Endothelial cell of umbilical vein (primary cell): ENCODE measurements at regions not wholly inside any gene's neighbourhood (a gene's known extent, or its start where the extent isn't known, plus 50 kb on each side); places are given as distances from the start of the nearest gene placed in this dataset.

ENCODE experiments used
- BruUV-seq: library from RNA; stranded (reverse); fragments of 400-500 nt; replicated peaks from 2 replicates; lab custom pipeline; 2021; lab: Mats Ljungman, UMichigan
- CTCF ChIA-PET: fragments of 300-600, 350-600 bp; sonication (Branson Sonifier 250); formaldehyde crosslinking; loops from one replicate; lab custom pipeline; 2021; ENCODE audit warnings: antibody characterized with exemption, inconsistent platforms; lab: Charles Lee
- POLR2A ChIA-PET: fragments of 300-600, 350-600 bp; sonication (Branson Sonifier 250); formaldehyde crosslinking; loops from one replicate; lab custom pipeline; 2021; ENCODE audit warnings: antibody characterized with exemption, inconsistent platforms; lab: Charles Lee
- DNase-seq: peaks from one replicate; pipeline ENCODE4 v3.0.0-alpha.2; 2011; ENCODE audit warnings: low read depth, low spot score
- FAIRE-seq: peaks from 2 replicates; lab custom pipeline; 2011; peaks lifted over from hg19 to GRCh38; lab: Jason Lieb, UNC
- H2AFZ ChIP-seq: 2 replicates; pipeline ENCODE4 v1.6.0; 2012; ENCODE audit warnings: low read depth, low read length, control low read depth, inconsistent platforms
- H3K27ac ChIP-seq: 2 replicates; pipeline ENCODE4 v1.5.1; 2011; ENCODE audit warnings: low read depth, mild to moderate bottlenecking, control low read depth, low read length, moderate library complexity; ENCODE audit not compliant: insufficient read depth
- H3K27me3 ChIP-seq, 2 experiments: 2 replicates each; pipeline versions ENCODE4 v1.6.0 to v1.6.1; 2011; ENCODE audit warnings: low read length in 2 of 2, mixed read lengths in 1 of 2; ENCODE audit not compliant: control insufficient read depth in 2 of 2, insufficient read depth in 2 of 2
- H3K36me3 ChIP-seq, 2 experiments: 2 replicates in 1 of 2; 3 replicates in 1 of 2; pipeline ENCODE4 v1.5.1; 2011; ENCODE audit warnings: low read length in 2 of 2, mild to moderate bottlenecking in 1 of 2, moderate library complexity in 1 of 2; ENCODE audit not compliant: control insufficient read depth in 2 of 2, insufficient read depth in 2 of 2; ENCODE audit errors: extremely low read depth in 1 of 2
- H3K4me1 ChIP-seq: 3 replicates; pipeline ENCODE4 v1.5.1; 2011; ENCODE audit warnings: mild to moderate bottlenecking, low read length; ENCODE audit not compliant: control insufficient read depth, insufficient read depth; ENCODE audit errors: extremely low read depth
- H3K4me2 ChIP-seq: 2 replicates; pipeline ENCODE4 v1.6.1; 2011; ENCODE audit warnings: low read length, control low read depth, mixed read lengths; ENCODE audit not compliant: insufficient read depth
- H3K4me3 ChIP-seq, 3 experiments: fragments of 200-600 bp in 1 of 3; sonication (generic), shearing (Covaris generic) in 1 of 3; replicated peaks in 1 of 3; 2 replicates each; pipeline ENCODE4 v1.5.1; 2011 to 2016; ENCODE audit warnings: control low read depth in 3 of 3, low read length in 3 of 3, mild to moderate bottlenecking in 2 of 3, inconsistent platforms in 1 of 3, low read depth in 1 of 3, moderate library complexity in 1 of 3; ENCODE audit not compliant: insufficient read depth in 1 of 3
- H3K79me2 ChIP-seq: 2 replicates; pipeline ENCODE4 v1.6.0; 2012; ENCODE audit warnings: low read length, inconsistent platforms; ENCODE audit not compliant: control insufficient read depth, insufficient read depth
- H3K9ac ChIP-seq: replicated peaks from 2 replicates; pipeline ENCODE3; 2011; ENCODE audit warnings: low read length, control low read depth; ENCODE audit not compliant: insufficient read depth; ENCODE audit errors: extremely low read depth
- H3K9me1 ChIP-seq: replicated peaks from 3 replicates; pipeline ENCODE4 v1.6.0; 2011; ENCODE audit warnings: mild to moderate bottlenecking, low read length; ENCODE audit not compliant: control insufficient read depth, insufficient read depth; ENCODE audit errors: extremely low read depth
- H3K9me3 ChIP-seq: replicated peaks from 2 replicates; pipeline ENCODE4 v1.5.1; 2012; ENCODE audit warnings: low read length, inconsistent platforms; ENCODE audit not compliant: control insufficient read depth, insufficient read depth
- H4K20me1 ChIP-seq: replicated peaks from 2 replicates; pipeline ENCODE3; 2011; ENCODE audit warnings: mild to moderate bottlenecking, low read length; ENCODE audit not compliant: control insufficient read depth, insufficient read depth; ENCODE audit errors: extremely low read depth
- CTCF ChIP-seq, 2 donors: IDR thresholded peaks; 1 replicate in 1 of 2; 2 replicates in 1 of 2; pipeline ENCODE4 v1.5.1; 2011; ENCODE audit warnings: low read length in 2 of 2, mild to moderate bottlenecking in 2 of 2, moderate library complexity in 2 of 2, control low read depth in 1 of 2, inconsistent platforms in 1 of 2, low read depth in 1 of 2; ENCODE audit not compliant: insufficient read depth in 1 of 2; ENCODE audit errors: extremely low read depth in 1 of 2
- FOS ChIP-seq: IDR thresholded peaks from 2 replicates; pipeline ENCODE4 v1.6.1; 2011; ENCODE audit warnings: mild to moderate bottlenecking, low read length, moderate library complexity, borderline replicate concordance; ENCODE audit not compliant: insufficient read depth
- GATA2 ChIP-seq: IDR thresholded peaks from 2 replicates; pipeline ENCODE4 v1.7.0; 2011; ENCODE audit warnings: low read depth, mild to moderate bottlenecking, moderate library complexity, mixed read lengths, low read length; ENCODE audit not compliant: insufficient read length, insufficient read depth
- JUN ChIP-seq: IDR thresholded peaks from 2 replicates; pipeline ENCODE4 v1.6.1; 2011; ENCODE audit warnings: borderline replicate concordance, low read depth; ENCODE audit not compliant: insufficient read length, insufficient read depth
- MAX ChIP-seq: IDR thresholded peaks from 2 replicates; pipeline ENCODE4 v1.6.1; 2011; ENCODE audit not compliant: insufficient read depth, insufficient read length
- MYC ChIP-seq: IDR thresholded peaks from one replicate; pipeline ENCODE4 v1.6.1; 2011; ENCODE audit warnings: mild to moderate bottlenecking, low read depth, low read length
- POLR2AphosphoS5 ChIP-seq: IDR thresholded peaks from 2 replicates; pipeline ENCODE4 v1.6.1; 2012; ENCODE audit warnings: low read depth, mild to moderate bottlenecking, control low read depth, low read length, moderate library complexity; ENCODE audit not compliant: insufficient read depth
- dilution Hi-C: fragments of 300-500 bp; cut with MboI; formaldehyde crosslinking; loops from one replicate; pipeline ENCODE4 v1.15.0; 2019; ENCODE audit warnings: low sequenced_read_pairs; ENCODE audit not compliant: extremely low pct_ligation_motif_present
- intact Hi-C: fragments of 100-400 bp; cut with micrococcal nuclease; formaldehyde crosslinking; loops from one replicate; pipeline ENCODE4 v1.10.0; 2022

- CTCF ChIA-PET = no interaction called here
- dilution Hi-C loops = no loop called here
Measured at GRCh38 chr22:49294656-49295464, 532.8 kb downstream of the BRD1 start.

More at GRCh38 chr22:49294656-49295464, 532.8 kb downstream of the BRD1 start:
- intact Hi-C loops = no loop called here
- no peaks in the 10 kb centered on the region for H3K79me2 ChIP-seq
- H3K9ac ChIP-seq = no peak overlapping the region
- POLR2A ChIA-PET = no interaction called here
- peaks cover 5% of the 10 kb centered on the region for H3K9me3 ChIP-seq
- BruUV-seq = no TSS peak
- no peak overlapping the region for H3K27ac ChIP-seq
- H3K36me3 ChIP-seq = no peaks in the 10 kb centered on the region
- no peak overlapping the region for H3K4me3 ChIP-seq
- H4K20me1 ChIP-seq = no peaks in the 10 kb centered on the region
- H3K4me2 ChIP-seq = no peak overlapping the region
- H3K9me1 ChIP-seq = no peaks in the 10 kb centered on the region
- H3K27me3 ChIP-seq = no peaks in the 10 kb centered on the region
- TF ChIP-seq JUN (no peak), MYC (no peak), CTCF (IDR thresholded peaks at IDR 0.05; ENCODE audit: extremely low read depth in 1 of 2, insufficient read depth in 1 of 2, low read depth in 1 of 2, low read length in 2 of 2) (no peak), GATA2 (no peak), MAX (no peak), FOS (no peak), POLR2AphosphoS5 (no peak)
- FAIRE-seq (no peak), DNase-seq (no peak)
- no peak overlapping the region for H2AFZ ChIP-seq
- no peaks in the 10 kb centered on the region for H3K4me1 ChIP-seq
